ENCODE measurements at regions not wholly inside any gene's neighbourhood (a gene's known extent, or its start where the extent isn't known, plus 50 kb on each side); places are given as distances from the start of the nearest gene placed in this dataset.

GRCh38 chr17:68141050-68141449, 105.5 kb downstream of the KPNA2 start:
- no peak overlapping the region for H3K27ac ChIP-seq
- no peak for TF ChIP-seq POLR2A (IDR thresholded peaks at IDR 0.05)
- no peak for TF ChIP-seq POLR2AphosphoS5 (IDR thresholded peaks at IDR 0.05)
- no peak for TF ChIP-seq CTCF (IDR thresholded peaks at IDR 0.05 in 8 of 11, conservative IDR thresholded peaks at IDR 0.05 in 3 of 11)
- H3K27me3 ChIP-seq (replicated peaks in 1 of 7) = no peaks in the 10 kb centered on the region
- no peaks in the 10 kb centered on the region for H3K9me3 ChIP-seq
- peaks cover 0 to under 1% (median 0%) of the 10 kb centered on the region in 6 donors for H3K36me3 ChIP-seq
- DNase-seq = no peak
- intact Hi-C loops (cut with DNase I; ENCODE audit: low total_unique reads) = no loop called here
- 88 to 93% (median 92%) methylated on average over 3 of the region's 3 CpGs for WGBS, 5 donors
- H3K4me1 ChIP-seq = no peaks in the 10 kb centered on the region
- no peak overlapping the region for H3K4me3 ChIP-seq

- H3K27ac ChIP-seq = no peak overlapping the region
- no peaks in the 10 kb centered on the region for H3K36me3 ChIP-seq
- no peaks in the 10 kb centered on the region for H3K4me1 ChIP-seq
- H3K9me3 ChIP-seq = no peaks in the 10 kb centered on the region
- H3K4me3 ChIP-seq = no peak overlapping the region
- WGBS, 5 donors = 65 to 84% (median 79%) methylated on average over 1 of the region's 1 CpG
- H3K27me3 ChIP-seq (replicated peaks in 1 of 7) = no peaks in the 10 kb centered on the region
- DNase-seq = no peak
- TF ChIP-seq POLR2AphosphoS5 (IDR thresholded peaks at IDR 0.05) = no peak
- intact Hi-C loops (cut with DNase I; ENCODE audit: low total_unique reads) = no loop called here
Measured at GRCh38 chr17:68142595-68142994, 105.2 kb upstream of the AMZ2 start.

- 70 to 85% (median 82%) methylated on average over 2 of the region's 2 CpGs for WGBS, 5 donors
- Histone ChIP-seq H3K36me3 (no peaks in the 10 kb centered on the region), H3K9me3 (no peaks in the 10 kb centered on the region), H3K27me3 (replicated peaks in 1 of 7) (no peaks in the 10 kb centered on the region), H3K4me1 (no peaks in the 10 kb centered on the region), H3K4me3 (no peak overlapping the region), H3K27ac (no peak overlapping the region)
- TF ChIP-seq CTCF (IDR thresholded peaks at IDR 0.05 in 8 of 11, conservative IDR thresholded peaks at IDR 0.05 in 3 of 11) = no peak
- TF ChIP-seq POLR2AphosphoS5 (IDR thresholded peaks at IDR 0.05) = no peak
- TF ChIP-seq POLR2A (IDR thresholded peaks at IDR 0.05) = no peak
- intact Hi-C loops (cut with DNase I; ENCODE audit: low total_unique reads) = no loop called here
- no peak for DNase-seq
Measured at GRCh38 chr17:68143425-68143824, 104.4 kb upstream of the AMZ2 start.

GRCh38 chr17:68145088-68145487, 102.8 kb upstream of the AMZ2 start:
- DNase-seq = no peak

More at GRCh38 chr17:68145088-68145487, 102.8 kb upstream of the AMZ2 start:
- Histone ChIP-seq H3K9me3 (no peaks in the 10 kb centered on the region), H3K4me1 (no peaks in the 10 kb centered on the region), H3K27ac (no peak overlapping the region), H3K27me3 (replicated peaks in 1 of 7) (no peaks in the 10 kb centered on the region), H3K4me3 (no peak overlapping the region), H3K36me3 (no peaks in the 10 kb centered on the region)
- intact Hi-C loops (cut with DNase I; ENCODE audit: low total_unique reads) = no loop called here
- TF ChIP-seq CTCF (IDR thresholded peaks at IDR 0.05 in 8 of 11, conservative IDR thresholded peaks at IDR 0.05 in 3 of 11) (no peak), POLR2AphosphoS5 (IDR thresholded peaks at IDR 0.05) (no peak), POLR2A (IDR thresholded peaks at IDR 0.05) (no peak)

Measured in spleen (tissue), 11 donors.